HG03378 (cell line): ENCODE measurements at regions not wholly inside any gene's neighbourhood (a gene's known extent, or its start where the extent isn't known, plus 50 kb on each side); places are given as distances from the start of the nearest gene placed in this dataset.

ENCODE experiments used
- ATAC-seq: cut with Tn5 transposase; IDR thresholded peaks from one replicate; pipeline ENCODE4 v1.9.1; 2021; ENCODE audit warnings: mild to moderate bottlenecking, moderate library complexity; ENCODE audit not compliant: unreplicated experiment

GRCh38 chr2:103667335-103667884, 905.6 kb downstream of the TMEM182 start:
- no peak for ATAC-seq

DNA sequence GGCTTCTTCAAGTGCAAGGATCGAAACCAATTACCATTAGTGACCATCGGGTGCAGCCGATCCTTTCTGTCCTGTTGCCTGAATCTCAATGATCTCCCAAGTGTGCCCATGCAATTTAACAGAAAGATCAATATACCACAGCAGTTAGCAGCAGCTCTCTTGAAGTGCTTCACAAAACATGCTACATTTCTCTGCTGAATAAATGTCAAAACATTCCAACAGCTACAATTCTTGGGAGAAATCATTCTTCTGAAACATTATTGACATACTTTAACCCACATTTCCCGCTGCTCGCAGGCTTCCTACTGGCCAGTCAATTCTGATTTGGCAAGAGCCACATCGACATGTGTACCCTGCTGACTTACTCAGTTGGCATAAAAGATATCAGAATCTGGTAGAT, 907.7 kb downstream of the TMEM182 start:
- no peak for ATAC-seq
